ENCODE measurements at regions not wholly inside any gene's neighbourhood (a gene's known extent, or its start where the extent isn't known, plus 50 kb on each side); places are given as distances from the start of the nearest gene placed in this dataset.

DNA sequence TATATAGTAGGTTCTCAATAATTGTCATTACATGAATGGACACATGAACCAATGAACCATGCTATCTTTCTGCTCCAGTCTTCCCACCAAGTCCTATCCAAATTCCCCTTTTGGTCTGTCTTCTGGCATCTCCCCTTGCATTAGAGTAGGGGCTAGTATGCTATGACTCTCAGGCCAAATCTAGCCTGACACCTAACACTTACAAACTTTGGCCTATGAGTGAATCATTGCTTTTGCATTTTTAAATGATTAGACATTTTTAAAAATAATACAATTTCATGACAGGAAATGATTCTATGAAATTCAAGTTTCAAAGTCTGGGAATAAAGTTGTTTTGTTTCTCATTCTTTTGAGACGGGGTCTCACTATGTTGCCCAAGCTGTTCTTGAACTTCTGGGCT lies 102.5 kb upstream of the MAF start:
- no peaks in the 10 kb centered on the region for H3K36me3 ChIP-seq (replicated peaks in 1 of 2; ENCODE audit: insufficient read depth in 1 of 2, low read depth in 2 of 2)
- H3K4me1 ChIP-seq, result peaks cover 6% of the 10 kb centered on the region
- intact Hi-C loops (cut with DNase I), result no loop called here
- H3K27me3 ChIP-seq, result no peaks in the 10 kb centered on the region
- H3K4me3 ChIP-seq, result no peak overlapping the region
- H3K27ac ChIP-seq, result no peak overlapping the region
- no peaks in the 10 kb centered on the region for H3K9me3 ChIP-seq
- ATAC-seq, result no peak
- TF ChIP-seq POLR2A (IDR thresholded peaks at IDR 0.05), result no peak
- TF ChIP-seq, protein P1, sequence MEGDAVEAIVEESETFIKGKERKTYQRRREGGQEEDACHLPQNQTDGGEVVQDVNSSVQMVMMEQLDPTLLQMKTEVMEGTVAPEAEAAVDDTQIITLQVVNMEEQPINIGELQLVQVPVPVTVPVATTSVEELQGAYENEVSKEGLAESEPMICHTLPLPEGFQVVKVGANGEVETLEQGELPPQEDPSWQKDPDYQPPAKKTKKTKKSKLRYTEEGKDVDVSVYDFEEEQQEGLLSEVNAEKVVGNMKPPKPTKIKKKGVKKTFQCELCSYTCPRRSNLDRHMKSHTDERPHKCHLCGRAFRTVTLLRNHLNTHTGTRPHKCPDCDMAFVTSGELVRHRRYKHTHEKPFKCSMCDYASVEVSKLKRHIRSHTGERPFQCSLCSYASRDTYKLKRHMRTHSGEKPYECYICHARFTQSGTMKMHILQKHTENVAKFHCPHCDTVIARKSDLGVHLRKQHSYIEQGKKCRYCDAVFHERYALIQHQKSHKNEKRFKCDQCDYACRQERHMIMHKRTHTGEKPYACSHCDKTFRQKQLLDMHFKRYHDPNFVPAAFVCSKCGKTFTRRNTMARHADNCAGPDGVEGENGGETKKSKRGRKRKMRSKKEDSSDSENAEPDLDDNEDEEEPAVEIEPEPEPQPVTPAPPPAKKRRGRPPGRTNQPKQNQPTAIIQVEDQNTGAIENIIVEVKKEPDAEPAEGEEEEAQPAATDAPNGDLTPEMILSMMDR (IDR thresholded peaks at IDR 0.05), result no peak
- WGBS, 2 donors, result 73 to 91% methylated on average over 1 of the region's 1 CpG
- DNase-seq, result no peak

GRCh38 chr16:79698341-79698753 lies 97.8 kb upstream of the MAF start:
- no peaks in the 10 kb centered on the region for H3K9me3 ChIP-seq
- no peaks in the 10 kb centered on the region for H3K27me3 ChIP-seq
- H3K27ac ChIP-seq, result no peak overlapping the region
- H3K36me3 ChIP-seq (replicated peaks in 1 of 2; ENCODE audit: insufficient read depth in 1 of 2, low read depth in 2 of 2), result no peaks in the 10 kb centered on the region
- DNase-seq, result peak in 3 of 4 donors; percentile 14 to 40 (median 29)
- ATAC-seq, result peak; percentile 30
- H3K4me1 ChIP-seq, result peaks cover 6% of the 10 kb centered on the region
- intact Hi-C loops (cut with DNase I), result no loop called here
- WGBS, 2 donors, result 33 to 42% methylated on average over 5 of the region's 5 CpGs
- TF ChIP-seq, protein P1 (IDR thresholded peaks at IDR 0.05), result no peak
- TF ChIP-seq POLR2A (IDR thresholded peaks at IDR 0.05), result no peak
- H3K4me3 ChIP-seq, result no peak overlapping the region

- no peak overlapping the region for H3K27ac ChIP-seq
- no peaks in the 10 kb centered on the region for H3K9me3 ChIP-seq
- H3K4me3 ChIP-seq, result no peak overlapping the region
- H3K27me3 ChIP-seq, result no peaks in the 10 kb centered on the region
- intact Hi-C loops (cut with DNase I), result no loop called here
- ATAC-seq (no peak), DNase-seq (no peak)
- no peaks in the 10 kb centered on the region for H3K36me3 ChIP-seq (replicated peaks in 1 of 2; ENCODE audit: insufficient read depth in 1 of 2, low read depth in 2 of 2)
- peaks cover 6% of the 10 kb centered on the region for H3K4me1 ChIP-seq
- TF ChIP-seq, protein P1 (IDR thresholded peaks at IDR 0.05), result no peak
- TF ChIP-seq POLR2A (IDR thresholded peaks at IDR 0.05), result no peak
Measured at GRCh38 chr16:79697562-79698112, 97.1 kb upstream of the MAF start.

GRCh38 chr16:79691007-79691406 lies 90.5 kb upstream of the MAF start:
- H3K27me3 ChIP-seq, result no peaks in the 10 kb centered on the region
- no peaks in the 10 kb centered on the region for H3K9me3 ChIP-seq
- H3K36me3 ChIP-seq (replicated peaks in 1 of 2; ENCODE audit: insufficient read depth in 1 of 2, low read depth in 2 of 2), result no peaks in the 10 kb centered on the region
- H3K4me1 ChIP-seq, result peaks cover 3% of the 10 kb centered on the region
- ATAC-seq, result no peak
- no peak overlapping the region for H3K4me3 ChIP-seq
- no peak overlapping the region for H3K27ac ChIP-seq
- intact Hi-C loops (cut with DNase I), result no loop called here
- TF ChIP-seq, protein P1 (IDR thresholded peaks at IDR 0.05), result no peak
- TF ChIP-seq POLR2A (IDR thresholded peaks at IDR 0.05), result no peak
- no peak for DNase-seq
- WGBS, 2 donors, result 81 to 82% methylated on average over 4 to 5 of the region's 5 CpGs

DNA sequence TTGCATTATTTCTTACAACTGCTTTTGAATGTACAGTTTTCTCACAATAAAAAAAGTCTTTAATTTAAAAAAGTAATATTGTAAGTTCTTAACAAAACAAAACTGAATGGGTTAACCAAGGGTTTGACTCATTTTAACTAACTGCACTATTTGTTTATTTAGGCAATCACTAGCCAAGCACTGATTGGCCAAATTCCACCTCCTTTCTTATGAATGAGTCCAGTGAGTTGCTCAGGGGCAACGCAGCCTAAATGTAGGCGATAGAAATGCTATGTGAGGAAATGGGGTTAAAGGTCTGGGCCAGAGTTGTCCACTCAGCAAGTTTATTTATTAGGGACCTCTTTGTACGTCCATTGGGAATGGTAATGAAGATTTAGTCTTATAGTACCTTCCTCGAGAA lies 89.6 kb upstream of the MAF start:
- no peak for ATAC-seq
- WGBS, 2 donors, result 78 to 82% methylated on average over 4 of the region's 4 CpGs

More for the DNA sequence above, 89.6 kb upstream of the MAF start:
- Histone ChIP-seq H3K9me3 (no peaks in the 10 kb centered on the region), H3K36me3 (replicated peaks in 1 of 2; ENCODE audit: insufficient read depth in 1 of 2, low read depth in 2 of 2) (no peaks in the 10 kb centered on the region), H3K4me3 (no peak overlapping the region), H3K4me1 (peaks cover 3% of the 10 kb centered on the region), H3K27me3 (no peaks in the 10 kb centered on the region), H3K27ac (no peak overlapping the region)
- TF ChIP-seq POLR2A (IDR thresholded peaks at IDR 0.05), result no peak
- TF ChIP-seq, protein P1 (IDR thresholded peaks at IDR 0.05), result no peak
- no peak for DNase-seq
- intact Hi-C loops (cut with DNase I), result no loop called here
